Stimulated activated CD4-positive, alpha-beta T cell treated with anti-CD3 and anti-CD28 coated beads, Interleukin-2, amount 100 ng/mL, for 24 hours (primary cell): ENCODE measurements at regions not wholly inside any gene's neighbourhood (a gene's known extent, or its start where the extent isn't known, plus 50 kb on each side); places are given as distances from the start of the nearest gene placed in this dataset.
"Not testable (repeated sequence)": the region's sequence is repeated elsewhere in the genome, so short reads cannot be mapped to it uniquely, and the experiment has no call there.

Source experiments
- DNase-seq, 2 donors: peaks; one replicate each; pipeline ENCODE4 v3.0.0-alpha.2; 2020

DNA sequence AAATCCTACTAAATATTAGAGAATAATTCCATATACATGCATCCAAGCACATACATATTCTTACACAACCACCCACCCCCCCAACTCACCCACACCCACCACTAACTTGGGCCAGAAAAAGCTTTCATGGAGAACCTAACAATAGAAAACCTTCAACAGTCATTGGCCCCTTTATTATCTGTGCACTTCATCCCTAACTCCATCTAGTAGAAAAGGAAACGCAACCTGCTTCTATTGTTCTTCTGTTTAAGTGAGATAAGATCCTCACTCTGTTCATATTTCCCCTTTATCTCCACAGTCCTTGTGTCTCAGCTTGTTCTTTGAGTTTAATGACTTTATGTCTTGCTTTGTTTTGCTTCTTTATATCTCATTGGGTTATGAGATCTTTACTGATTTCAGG lies 1740.2 kb upstream of the CELF4 start:
- DNase-seq: no peak

DNA sequence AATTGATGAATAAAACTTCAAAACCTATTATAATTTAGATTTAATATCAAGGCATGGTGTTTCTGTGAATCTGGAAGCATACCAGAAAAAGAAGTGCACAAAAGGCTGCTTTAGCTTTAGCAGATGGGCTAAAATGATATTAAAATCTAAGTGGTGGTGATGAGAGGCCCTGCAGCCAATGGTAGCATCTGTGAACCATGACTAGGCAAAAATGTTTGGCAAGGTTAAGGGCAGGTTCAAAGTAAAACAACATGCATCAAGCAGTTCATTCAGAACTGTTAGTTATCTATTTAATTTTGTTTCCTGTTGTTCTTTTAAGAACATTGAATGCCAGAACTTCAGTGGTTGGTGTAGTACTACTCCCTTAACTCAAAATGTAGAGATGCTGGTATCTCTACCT lies 1736.9 kb upstream of the CELF4 start:
- DNase-seq: no peak

DNA sequence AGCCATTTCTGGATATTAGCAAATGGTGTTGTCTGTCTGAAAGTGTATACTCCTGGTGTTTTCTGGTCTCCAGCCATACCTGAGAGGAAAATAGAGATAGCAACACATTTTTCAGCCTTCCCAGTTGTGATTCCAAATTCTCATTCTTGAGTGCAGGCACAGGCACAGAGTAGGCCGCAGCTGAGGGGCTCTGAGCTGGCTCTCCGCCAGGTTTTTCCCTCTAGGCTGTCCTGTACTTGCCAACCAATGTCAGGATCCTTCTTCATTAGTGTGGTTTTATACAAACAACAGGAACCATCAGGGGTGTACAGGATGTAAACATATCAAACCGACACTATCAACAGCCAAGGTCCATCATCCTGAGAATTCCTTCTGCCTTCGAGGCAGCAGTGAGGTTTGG lies 1733.6 kb upstream of the CELF4 start:
- DNase-seq: no peak

DNA sequence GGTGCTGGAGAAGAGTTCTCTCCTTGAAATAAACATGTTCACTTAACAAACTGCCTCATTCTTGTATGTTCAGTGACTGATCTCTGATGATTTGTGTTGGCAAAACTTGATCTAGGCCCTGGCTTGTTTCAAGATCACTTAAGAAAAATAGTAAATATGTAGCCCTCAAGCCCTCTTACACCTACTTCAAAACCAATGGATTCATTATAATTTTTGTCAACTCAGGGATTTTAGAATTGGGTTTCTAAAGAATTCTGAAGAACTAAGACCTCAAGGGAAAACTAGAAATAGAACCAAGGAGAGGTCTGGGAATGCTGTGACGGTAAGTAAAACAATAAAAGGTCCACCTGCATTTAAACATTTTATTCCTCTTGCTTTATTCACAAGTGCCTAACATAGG lies 1731.6 kb upstream of the CELF4 start:
- no peak for DNase-seq

DNA sequence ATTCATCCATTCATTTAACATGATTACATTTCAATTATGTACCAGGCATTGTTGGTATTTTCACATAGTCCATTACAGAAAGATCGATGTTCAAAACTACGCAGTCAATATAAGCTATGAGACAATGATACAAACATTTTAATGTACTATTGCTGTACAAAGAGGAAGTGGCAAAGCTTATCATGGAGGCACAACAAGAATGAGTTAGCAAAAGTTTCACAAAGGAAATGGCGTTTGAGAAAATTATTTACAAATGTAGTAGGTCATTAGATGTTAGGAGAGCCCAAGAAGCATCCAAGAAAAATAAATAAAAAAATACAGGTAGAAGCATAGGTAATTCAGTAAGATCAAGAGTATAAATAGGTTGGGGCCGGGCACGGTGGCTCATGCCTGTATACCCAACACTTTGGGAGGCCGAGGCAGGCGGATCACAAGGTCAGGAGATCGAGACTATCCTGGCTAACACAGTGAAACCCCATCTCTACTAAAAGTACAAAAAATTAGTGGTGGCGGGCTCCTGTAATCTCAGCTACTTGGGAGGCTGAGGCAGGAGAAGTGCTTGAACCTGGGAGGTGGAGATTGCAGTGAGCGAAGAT lies 1730.8 kb upstream of the CELF4 start:
- DNase-seq: no peak

DNA sequence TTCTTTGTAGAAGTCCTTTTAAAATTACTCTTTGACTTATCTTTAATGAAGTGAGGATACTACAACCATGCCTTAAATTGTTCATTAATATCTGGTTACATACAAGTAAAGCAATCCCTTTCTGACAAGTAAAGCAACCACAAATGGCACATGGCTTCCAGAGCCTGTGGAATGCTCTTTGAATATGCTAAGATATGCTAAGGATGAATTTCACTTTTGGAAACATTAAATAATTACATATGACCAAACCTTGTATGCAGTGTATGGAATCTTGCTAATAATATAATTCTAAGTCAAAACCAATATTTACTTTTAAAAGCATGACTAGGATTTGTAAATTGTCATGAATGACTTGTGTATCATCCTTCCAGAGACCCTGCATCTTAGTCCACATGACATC lies 1711.2 kb upstream of the CELF4 start:
- DNase-seq: no peak

DNA sequence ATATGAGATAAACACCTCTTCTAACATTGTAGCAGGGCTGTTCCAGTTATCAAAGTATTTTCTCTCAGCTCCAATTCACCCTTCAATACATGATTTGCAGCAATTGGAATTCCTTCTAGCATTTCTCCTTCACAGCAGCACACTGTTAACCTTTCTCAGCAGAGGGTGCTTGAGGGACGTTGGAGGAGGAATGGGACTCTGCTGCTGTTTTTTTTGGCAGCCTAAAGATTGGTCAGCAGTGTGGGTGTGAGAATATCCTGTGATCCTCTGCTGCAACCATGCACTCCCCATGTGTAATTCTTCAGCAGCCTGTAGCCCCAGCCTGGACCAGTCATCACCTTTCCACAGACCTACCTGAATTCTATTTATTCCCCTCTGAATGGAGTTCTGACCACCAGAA lies 1708.9 kb upstream of the CELF4 start:
- DNase-seq: no peak

DNA sequence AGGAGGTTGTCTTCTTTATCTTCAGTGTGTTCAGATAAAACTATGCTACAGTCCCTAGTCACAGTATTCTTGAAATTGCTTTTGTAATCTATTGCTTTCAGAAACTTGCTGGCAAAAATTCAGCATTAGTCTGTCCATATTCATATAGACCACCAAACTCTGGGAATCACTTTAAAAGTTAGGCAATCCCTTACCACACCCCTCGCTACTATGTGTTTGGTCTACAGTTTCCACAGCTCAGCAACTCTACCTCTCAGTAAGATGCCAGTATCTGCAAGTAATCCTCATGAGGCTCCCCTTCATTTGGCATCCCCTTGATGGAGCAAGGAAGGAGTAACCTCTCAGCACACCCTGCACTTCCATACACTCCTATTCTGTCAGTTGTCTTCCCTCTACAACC lies 1706.6 kb upstream of the CELF4 start:
- no peak for DNase-seq

DNA sequence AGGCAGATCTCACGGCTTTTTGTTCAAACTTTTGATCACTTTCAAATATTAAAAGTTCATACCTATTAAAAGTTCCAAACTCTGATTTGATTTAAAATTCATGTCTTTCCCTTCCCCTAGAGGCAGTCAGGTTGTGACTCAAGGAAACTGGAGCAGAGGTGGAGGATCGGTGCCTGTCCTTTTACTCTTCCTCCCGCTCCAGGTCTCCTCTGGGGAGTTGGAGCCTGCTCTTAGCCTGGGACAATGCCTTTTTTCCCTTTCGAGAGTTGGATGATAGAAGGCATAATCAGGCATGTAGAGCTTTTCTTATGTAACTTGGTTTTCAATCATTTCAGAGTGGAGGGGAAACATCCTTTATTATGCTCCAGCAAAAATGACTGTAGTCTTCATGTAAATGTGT lies 1706.1 kb upstream of the CELF4 start:
- no peak for DNase-seq

DNA sequence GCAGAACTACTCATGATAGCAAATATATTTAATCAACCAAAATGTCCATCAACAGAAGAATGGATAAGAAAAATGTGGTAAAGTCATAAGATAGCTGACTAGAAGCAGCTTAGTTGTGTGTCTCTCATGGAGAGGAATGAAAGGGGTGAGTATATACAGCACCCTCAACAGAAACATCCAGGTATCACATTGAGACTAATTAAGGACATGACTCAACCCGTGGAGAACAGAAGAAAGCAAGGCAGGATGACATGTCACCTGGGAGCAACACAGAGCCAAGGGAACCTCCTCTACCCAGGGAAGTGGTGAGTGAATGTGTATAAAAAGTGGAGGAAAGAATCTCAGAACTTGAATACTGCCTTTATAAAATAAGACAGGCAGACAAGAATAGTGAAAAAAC lies 1695.0 kb upstream of the CELF4 start:
- no peak for DNase-seq

DNA sequence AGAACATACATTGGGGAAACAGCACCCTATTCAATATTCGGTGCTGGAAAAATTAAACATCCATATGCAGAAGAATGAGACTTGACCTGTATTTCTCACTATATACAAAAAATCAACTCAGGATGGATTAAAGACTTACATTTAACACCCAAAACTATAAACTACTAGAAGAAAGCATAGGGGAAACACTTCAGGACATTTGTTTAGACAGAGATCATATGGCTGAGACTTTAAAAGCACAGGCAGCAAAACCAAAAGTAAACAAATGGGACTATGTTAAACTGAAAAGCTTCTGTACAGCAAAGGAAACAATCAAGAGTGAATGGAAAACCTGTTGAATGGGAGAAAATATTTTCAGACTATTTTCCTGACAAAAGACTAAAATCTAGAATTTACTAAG lies 1694.1 kb upstream of the CELF4 start:
- DNase-seq: no peak

DNA sequence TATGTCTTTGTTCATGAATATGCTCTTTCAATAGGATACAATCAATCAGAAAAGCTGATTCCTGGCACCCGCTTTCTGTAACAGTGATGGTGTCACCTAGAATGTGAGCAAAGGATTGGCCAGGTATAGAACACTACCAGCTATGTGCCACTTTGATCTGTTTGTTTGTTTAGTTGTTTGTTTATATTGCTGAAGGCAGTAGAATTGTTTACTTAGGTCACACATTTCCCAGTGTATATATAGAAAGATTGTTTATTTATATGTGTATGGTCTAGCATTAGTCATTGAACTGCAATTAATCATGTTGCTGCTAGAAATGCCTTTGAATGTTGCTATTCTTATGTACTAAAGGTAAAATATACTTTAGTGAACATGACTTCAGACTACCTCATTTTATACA lies 1678.6 kb upstream of the CELF4 start:
- no peak for DNase-seq

DNA sequence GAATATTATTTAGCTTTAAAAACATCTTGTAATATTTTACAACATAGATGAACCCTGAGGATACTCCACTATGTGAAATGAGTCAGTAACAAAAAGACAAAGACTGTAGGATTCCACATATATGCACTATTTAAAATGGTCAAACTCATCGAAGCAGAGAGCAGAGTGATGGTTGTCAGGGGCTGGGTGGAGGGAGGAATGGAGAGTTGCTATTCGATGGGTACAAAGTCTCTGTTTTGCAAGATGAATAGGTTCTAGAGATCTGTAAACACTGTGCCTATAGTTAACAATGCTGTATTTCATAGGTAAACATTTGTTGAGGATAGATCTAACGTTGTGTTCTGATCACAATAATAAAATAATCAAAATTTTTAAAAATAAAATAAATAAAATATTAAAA lies 1675.9 kb upstream of the CELF4 start:
- DNase-seq: no peak

DNA sequence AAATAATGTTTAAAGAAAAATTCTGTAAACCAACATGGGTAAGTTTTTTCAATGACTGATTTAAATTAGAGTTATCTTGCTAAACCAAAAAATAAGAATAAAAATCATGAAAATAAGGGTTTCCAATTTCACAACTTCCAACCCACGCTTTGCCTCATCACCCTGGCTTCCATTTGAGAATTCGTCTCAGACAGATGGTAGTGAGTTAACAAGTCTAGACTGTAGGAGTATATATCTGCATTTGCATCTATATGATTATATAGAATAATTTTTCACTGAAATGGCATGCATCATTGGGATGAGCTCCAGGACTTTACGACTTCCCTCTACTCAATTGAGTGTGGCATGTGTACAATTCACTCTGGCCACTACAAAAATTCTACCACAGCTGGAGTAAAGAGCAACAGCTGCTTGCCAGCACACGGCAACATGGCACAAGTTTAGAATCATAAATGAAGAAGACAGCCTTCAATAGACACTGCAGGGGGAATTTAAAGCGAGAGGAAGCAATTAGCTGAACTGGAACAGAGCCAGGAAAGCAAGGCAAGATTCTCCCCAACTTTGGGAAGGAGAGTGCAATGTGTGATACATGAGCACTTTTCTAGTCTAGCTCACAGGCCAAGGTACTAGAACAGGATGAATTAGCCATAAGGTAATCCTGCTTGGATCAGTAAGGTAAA lies 1673.5 kb upstream of the CELF4 start:
- DNase-seq: no peak

DNA sequence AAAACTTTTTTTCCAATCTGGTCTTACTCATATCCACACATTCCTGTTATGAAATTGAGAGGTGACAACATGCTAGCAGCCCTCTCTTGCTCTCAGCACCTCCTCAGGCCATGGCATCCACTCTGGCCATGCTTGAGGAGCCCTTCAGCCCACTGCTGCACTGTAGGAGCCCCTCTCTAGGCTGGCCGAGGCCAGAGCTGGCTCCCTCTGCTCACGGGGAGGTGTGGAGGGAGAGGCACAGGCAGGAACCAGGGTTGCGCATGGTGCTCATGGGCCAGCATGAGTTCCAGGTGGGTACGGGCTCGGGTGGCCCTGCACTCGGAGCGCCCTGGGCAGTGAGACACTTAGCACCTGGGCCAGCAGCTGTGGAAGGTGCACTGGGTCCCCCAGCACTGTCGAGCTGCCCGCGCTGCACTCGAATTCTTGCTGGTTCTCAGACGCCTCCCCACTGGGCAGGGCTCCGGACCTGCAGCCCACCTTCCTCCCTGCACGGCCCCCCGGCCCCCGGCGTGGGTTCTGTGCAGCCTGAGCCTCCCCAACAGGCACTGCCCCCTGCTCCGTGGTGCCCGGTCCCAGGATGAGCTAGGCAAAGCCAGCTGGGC lies 1669.6 kb upstream of the CELF4 start:
- no peak for DNase-seq

DNA sequence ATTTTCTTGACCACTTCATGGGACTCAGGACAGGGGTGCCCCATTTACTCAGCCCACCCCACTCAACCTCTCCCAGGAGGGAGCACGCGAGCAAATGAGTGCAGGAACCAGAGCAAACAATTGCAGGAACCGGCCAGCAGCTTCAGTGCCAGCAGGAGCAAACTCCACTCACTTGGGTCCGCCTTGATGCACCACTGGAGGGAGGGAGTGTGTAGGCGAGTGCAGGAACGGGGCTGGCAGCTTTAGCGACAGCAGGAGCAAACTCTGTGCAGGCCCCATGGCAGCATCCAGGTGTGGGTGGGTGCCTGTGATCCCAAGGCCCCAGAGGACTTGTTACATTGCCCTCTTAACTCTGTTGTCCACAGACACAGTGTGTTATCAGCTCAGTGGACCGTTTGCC lies 1667.3 kb upstream of the CELF4 start:
- DNase-seq: no peak

DNA sequence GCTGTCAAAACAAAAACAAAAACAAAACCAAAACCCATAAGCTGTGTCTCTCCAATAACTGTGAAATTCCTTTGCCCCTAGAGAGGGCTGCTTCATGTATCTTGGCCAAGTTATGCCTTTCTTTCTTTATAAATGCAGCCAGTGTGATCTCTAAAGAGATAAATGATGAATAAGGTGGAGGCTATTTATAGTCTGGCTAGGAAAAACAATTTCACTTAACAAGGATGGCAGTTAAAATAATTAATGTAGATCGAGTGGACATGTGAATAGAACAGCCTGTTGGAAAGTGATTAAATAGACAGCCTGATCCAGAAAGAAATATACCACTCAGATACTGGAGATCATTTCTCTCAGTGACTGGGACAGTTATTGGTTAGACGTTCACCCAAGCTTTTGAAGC lies 1666.9 kb upstream of the CELF4 start:
- DNase-seq: no peak

DNA sequence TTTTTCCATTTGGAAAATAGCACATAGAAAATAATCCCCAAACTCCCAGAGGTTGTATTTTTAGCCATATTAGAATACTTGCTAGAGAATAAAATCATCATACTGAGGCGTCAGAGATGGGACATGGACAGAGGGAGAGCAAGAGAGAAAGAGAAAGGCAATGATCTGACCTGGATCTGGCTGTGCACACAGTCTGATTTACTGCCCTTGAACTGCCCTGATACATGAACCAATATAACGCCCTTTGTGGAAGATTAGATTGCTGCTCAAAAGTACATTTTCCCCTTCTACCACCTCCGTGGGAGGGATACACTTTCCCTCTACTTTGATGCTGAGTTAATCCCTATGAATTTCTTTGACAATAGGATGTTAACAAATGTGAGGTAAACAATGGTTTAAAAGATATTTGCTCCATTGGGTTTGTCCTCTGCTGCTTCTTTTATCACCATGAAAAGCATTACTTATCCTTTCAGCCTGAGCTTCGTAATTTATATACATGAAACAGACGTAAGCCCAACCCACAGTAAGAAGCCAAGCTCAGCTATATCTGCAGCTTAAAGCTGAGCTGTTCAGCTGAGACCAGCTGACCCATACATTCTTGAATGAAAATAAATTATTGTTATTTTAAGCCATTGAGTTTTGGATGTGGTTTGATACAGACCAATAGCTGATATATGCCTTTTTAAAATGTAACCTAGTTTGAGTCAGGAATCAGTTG lies 1664.6 kb upstream of the CELF4 start:
- DNase-seq: no peak

DNA sequence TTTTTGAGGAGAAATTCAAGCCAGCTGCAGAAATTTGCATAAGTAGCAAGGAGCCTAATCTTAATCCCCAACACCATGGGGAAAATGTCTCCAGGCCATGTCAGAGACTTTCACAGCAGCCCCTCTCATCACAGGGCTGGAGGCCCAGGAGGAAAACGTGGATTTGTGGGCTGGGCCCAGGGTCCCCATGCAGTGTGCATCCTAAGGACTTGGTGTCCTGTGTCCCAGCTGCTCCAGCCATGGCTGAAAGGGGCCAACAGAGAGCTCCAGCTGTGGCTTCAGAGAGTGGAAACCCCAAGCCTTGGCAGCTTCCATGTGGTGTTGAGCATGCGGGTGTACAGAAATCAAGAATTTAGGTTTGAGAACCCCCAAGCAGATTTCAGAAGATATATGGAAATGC lies 1662.2 kb upstream of the CELF4 start:
- not testable (repeated sequence) for DNase-seq

DNA sequence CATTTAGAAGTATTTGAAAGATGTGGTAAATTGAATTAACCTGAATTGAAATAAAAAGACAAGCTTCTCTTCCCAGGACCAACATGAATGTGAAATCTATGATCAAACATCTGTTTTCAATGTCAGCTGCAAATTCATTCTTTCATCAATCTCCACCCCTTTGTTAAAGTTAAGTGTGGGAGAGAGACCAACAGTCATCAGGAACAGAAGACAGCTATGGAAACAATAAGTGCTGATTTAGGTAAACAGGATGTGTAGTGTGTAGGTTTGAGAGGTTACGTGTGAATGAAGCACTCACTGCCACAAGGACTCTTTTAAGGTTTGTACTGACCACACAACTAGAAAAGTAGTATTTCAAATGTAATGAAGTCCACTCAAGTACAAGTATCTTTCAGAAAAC lies 1659.8 kb upstream of the CELF4 start:
- no peak for DNase-seq

DNA sequence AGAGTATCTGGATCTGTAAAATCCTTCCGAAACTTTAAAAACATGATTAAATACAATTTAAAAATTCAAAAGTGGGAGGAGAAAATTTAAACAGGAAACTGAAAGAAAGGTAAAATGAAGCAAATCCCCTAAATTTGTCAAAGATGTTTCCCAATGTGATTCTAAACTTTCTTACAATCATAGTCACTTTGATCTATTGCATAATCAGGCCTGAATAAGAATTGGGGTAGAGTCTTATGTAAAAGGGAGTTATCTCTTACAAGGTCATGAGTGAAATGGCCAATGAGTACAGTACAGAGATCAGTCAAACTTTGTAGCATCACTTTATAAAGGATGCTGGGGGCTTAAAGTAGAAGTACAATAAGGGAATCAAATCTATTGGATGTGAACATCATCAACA lies 1657.7 kb upstream of the CELF4 start:
- DNase-seq: no peak

DNA sequence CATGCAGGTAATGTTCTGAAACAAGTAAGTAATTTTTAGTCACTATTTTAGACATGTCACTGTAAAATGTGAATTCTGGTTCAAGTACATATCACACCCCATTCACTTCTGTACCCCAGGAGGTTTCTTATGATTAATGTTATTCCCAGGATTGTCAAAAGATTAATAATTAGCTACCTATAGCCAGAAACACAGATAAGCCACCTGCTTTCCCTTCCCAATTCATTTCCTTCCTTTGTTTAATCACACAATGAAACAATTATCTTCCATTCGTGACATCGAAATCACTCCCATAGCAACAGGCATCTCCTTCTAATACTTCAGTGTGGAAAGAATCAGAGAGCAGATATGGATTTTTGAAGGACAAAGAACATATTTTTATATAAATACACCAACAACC lies 1650.3 kb upstream of the CELF4 start:
- DNase-seq: no peak

DNA sequence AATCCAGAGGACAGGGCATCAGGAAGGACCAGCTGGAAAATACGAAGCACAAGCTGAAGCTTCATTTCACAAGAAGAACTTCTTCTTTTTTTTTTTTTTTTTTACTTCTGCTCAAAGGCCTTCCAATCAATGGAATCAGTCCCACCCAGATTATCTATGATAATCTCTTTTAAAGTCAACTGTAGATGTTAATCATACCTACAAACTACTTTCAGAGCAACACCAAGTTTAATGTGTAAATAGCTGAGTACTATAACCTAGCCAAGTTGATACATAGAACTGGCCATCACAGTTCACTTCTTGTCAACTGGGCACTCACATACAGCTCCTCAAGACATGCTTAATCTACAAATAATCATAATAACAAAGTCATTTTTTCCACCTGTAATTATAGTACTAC lies 1645.9 kb upstream of the CELF4 start:
- no peak for DNase-seq

DNA sequence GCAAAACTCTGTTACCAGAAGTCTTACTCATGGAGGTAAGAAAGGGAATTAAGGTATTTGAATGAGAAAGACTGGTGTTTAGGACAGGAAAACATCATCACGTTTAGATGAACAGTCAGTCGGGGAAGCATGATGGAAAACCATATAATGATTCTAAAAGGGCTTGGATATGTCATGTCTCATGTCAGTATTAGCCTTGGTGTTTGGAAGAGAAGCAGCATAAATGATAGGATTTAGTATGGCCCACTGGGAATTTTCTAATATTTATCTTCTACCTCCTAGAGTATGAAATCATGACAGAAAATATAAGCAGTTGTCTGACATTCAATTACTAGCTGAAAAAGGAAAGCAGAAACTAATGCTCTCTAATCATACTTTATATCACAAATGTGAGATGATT lies 1643.6 kb upstream of the CELF4 start:
- DNase-seq: no peak
